ENCODE measurements at regions not wholly inside any gene's neighbourhood (a gene's known extent, or its start where the extent isn't known, plus 50 kb on each side); places are given as distances from the start of the nearest gene placed in this dataset.

DNA sequence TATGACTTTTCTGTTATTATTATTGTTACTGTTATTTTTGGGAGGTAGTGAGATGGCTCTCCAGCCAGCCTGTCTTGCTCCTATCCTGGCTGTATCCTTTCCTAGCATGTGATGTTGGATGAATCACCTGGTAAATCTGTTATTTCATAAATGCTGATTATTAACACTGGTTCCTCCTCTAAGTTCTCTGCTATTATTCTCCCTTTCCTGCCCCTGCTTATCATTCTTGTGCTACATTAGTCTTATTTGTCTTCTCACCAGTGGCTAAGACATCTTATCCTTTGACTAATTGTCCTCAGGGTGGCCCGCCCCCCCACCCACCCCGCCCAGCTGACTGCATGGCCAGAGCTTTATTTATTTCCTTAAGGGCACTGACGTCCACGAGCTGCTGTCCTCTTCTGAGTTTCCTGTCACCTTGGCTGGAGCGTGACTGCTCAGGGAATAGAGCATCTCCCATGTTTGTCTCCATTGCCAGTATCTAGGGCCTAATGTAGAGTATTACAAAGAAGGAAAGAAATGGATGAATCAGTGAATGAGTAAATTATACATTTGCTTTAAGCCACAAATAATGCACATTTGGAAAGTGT, 110.1 kb upstream of the KLF6 start:
- no peak for DNase-seq
- Mint-ChIP-seq H3K4me3 (ENCODE audit: unreplicated experiment) (no peak overlapping the region), H3K36me3 (ENCODE audit: insufficient read depth, unreplicated experiment) (peaks cover 4% of the 10 kb centered on the region), H3K27ac (ENCODE audit: unreplicated experiment) (peak overlapping the region; percentile 83), H3K27me3 (ENCODE audit: insufficient read depth, unreplicated experiment) (no peaks in the 10 kb centered on the region), H3K9me3 (ENCODE audit: unreplicated experiment) (no peaks in the 10 kb centered on the region), H3K4me1 (ENCODE audit: low read depth, unreplicated experiment) (peaks cover 25% of the 10 kb centered on the region)
- no TSS peak for BruUV-seq (replicated peaks)
- no peaks in the 10 kb centered on the region for H3K36me3 ChIP-seq (ENCODE audit: control insufficient read depth, insufficient read depth, low read length)
- no peak overlapping the region for H3K4me3 ChIP-seq (ENCODE audit: low read depth, low read length)
- TF ChIP-seq, protein P1, sequence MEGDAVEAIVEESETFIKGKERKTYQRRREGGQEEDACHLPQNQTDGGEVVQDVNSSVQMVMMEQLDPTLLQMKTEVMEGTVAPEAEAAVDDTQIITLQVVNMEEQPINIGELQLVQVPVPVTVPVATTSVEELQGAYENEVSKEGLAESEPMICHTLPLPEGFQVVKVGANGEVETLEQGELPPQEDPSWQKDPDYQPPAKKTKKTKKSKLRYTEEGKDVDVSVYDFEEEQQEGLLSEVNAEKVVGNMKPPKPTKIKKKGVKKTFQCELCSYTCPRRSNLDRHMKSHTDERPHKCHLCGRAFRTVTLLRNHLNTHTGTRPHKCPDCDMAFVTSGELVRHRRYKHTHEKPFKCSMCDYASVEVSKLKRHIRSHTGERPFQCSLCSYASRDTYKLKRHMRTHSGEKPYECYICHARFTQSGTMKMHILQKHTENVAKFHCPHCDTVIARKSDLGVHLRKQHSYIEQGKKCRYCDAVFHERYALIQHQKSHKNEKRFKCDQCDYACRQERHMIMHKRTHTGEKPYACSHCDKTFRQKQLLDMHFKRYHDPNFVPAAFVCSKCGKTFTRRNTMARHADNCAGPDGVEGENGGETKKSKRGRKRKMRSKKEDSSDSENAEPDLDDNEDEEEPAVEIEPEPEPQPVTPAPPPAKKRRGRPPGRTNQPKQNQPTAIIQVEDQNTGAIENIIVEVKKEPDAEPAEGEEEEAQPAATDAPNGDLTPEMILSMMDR (IDR thresholded peaks at IDR 0.05; ENCODE audit: insufficient read depth in 1 of 2, low read depth in 1 of 2, low read length in 1 of 2, severe bottlenecking in 1 of 2, unreplicated experiment in 1 of 2), result no peak
- no peaks in the 10 kb centered on the region for H3K27me3 ChIP-seq (replicated peaks; ENCODE audit: control insufficient read depth, insufficient read depth, low read length)
- H3K4me1 ChIP-seq, result peaks cover 26% of the 10 kb centered on the region
- ChIA-PET POLR2A (no interaction called here), CTCF (no interaction called here)
- no peaks in the 10 kb centered on the region for H3K9me3 ChIP-seq
- intact Hi-C loops (cut with micrococcal nuclease; ENCODE audit: unreplicated experiment), result no loop called here

DNA sequence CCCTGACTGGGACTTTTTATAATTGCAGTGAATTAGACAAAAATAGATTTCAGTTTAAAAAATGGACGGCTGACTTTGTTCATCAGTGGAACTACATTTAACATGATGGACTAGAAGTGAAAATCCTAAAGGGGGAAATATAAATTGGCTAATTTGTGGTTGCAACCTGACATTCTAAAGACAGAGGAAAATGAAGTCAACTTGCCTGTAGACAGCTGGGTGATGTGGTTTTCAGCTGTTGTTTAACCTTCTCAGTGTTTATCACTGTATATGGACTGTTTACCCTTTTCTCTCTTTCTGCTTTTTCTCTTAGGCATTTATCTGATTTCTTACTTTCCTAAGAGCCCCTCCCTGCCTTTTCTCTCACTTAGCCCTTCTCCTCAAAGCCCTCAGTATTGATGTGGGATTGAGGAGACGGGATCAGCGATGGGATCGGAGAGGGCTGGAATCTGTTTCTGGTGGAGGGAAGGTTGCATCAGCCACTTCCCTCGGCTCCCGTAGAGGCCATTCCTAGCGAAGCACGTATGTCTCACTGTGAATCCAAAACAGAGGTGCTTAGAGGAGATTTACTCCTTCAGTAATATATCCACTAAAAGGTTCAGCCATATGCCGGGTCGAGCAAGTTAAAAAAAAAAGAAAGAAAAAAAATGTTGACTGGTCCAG, 109.0 kb upstream of the KLF6 start:
- TF ChIP-seq, protein P1 (IDR thresholded peaks at IDR 0.05; ENCODE audit: insufficient read depth in 1 of 2, low read depth in 1 of 2, low read length in 1 of 2, severe bottlenecking in 1 of 2, unreplicated experiment in 1 of 2), result no peak
- BruUV-seq (replicated peaks), result no TSS peak
- Mint-ChIP-seq H3K36me3 (ENCODE audit: insufficient read depth, unreplicated experiment) (peaks cover 10% of the 10 kb centered on the region), H3K4me3 (ENCODE audit: unreplicated experiment) (no peak overlapping the region), H3K27me3 (ENCODE audit: insufficient read depth, unreplicated experiment) (no peaks in the 10 kb centered on the region), H3K9me3 (ENCODE audit: unreplicated experiment) (no peaks in the 10 kb centered on the region), H3K27ac (ENCODE audit: unreplicated experiment) (peak overlapping the region; percentile 83), H3K4me1 (ENCODE audit: low read depth, unreplicated experiment) (peaks cover 36% of the 10 kb centered on the region)
- H3K4me1 ChIP-seq, result peaks cover 36% of the 10 kb centered on the region
- no peaks in the 10 kb centered on the region for H3K36me3 ChIP-seq (ENCODE audit: control insufficient read depth, insufficient read depth, low read length)
- H3K27me3 ChIP-seq (replicated peaks; ENCODE audit: control insufficient read depth, insufficient read depth, low read length), result no peaks in the 10 kb centered on the region
- intact Hi-C loops (cut with micrococcal nuclease; ENCODE audit: unreplicated experiment), result no loop called here
- CTCF ChIA-PET, result no interaction called here
- POLR2A ChIA-PET, result no interaction called here
- DNase-seq, result no peak
- no peaks in the 10 kb centered on the region for H3K9me3 ChIP-seq
- H3K4me3 ChIP-seq (ENCODE audit: low read depth, low read length), result no peak overlapping the region

DNA sequence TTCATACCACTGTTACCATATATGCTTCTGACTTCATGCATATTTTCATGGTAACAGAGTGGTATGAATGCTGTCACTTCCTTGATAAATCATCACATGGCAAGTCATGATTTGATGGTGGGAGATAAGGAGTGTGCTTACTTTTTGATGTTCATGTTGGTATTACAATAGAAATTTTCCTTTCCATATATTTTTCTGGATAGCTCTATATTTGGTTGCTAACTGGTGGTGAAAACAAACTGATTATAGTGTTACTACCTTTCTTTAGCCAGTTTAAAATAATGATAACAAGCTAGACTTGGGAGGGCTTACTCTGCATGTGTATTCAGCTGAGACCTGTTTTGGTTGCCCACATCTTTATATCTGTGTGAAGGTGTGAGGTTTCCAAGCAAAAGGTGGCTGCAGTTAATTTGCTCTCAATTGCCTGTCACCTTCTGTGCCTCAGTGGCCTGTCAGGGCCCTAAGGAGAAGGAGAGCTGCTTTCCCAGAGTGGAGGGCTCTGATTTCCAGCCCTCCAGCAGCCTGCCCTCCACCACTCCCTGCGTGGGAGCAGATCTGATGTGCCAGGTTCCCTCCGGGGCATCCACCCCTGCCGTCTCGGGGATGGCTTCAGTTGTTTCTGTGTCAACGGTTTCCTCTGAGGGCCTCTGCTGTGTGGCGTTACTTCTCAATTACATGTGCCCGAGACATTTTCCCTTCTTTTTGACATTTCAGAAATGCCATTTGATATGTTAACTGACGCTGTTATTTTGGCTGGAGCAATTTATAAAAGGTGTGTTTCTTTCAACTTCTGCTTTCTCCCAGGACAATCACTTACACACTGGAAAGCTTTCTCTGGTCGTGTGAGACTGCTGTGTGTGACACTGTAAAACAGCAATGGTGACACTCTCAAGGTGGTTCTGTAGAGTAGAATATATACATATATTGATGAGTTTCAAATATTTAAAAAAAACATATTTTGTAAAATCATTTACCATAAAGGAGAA, 107.7 kb upstream of the KLF6 start:
- intact Hi-C loops (cut with micrococcal nuclease; ENCODE audit: unreplicated experiment), result no loop called here
- Histone ChIP-seq H3K4me1 (peaks cover 49% of the 10 kb centered on the region), H3K4me3 (ENCODE audit: low read depth, low read length) (no peak overlapping the region), H3K9me3 (no peaks in the 10 kb centered on the region), H3K27me3 (replicated peaks; ENCODE audit: control insufficient read depth, insufficient read depth, low read length) (no peaks in the 10 kb centered on the region), H3K36me3 (ENCODE audit: control insufficient read depth, insufficient read depth, low read length) (no peaks in the 10 kb centered on the region)
- no peak overlapping the region for H3K27ac Mint-ChIP-seq (ENCODE audit: unreplicated experiment)
- no peak for DNase-seq
- no peaks in the 10 kb centered on the region for H3K9me3 Mint-ChIP-seq (ENCODE audit: unreplicated experiment)
- TF ChIP-seq, protein P1 (IDR thresholded peaks at IDR 0.05; ENCODE audit: insufficient read depth in 1 of 2, low read depth in 1 of 2, low read length in 1 of 2, severe bottlenecking in 1 of 2, unreplicated experiment in 1 of 2), result no peak
- BruUV-seq (replicated peaks), result no TSS peak
- H3K36me3 Mint-ChIP-seq (ENCODE audit: insufficient read depth, unreplicated experiment), result peaks cover 10% of the 10 kb centered on the region
- H3K4me3 Mint-ChIP-seq (ENCODE audit: unreplicated experiment), result no peak overlapping the region
- H3K27me3 Mint-ChIP-seq (ENCODE audit: insufficient read depth, unreplicated experiment), result no peaks in the 10 kb centered on the region
- ChIA-PET POLR2A (no interaction called here), CTCF (no interaction called here)
- H3K4me1 Mint-ChIP-seq (ENCODE audit: low read depth, unreplicated experiment), result peaks cover 43% of the 10 kb centered on the region
